CD4-positive, alpha-beta T cell (primary cell): ENCODE measurements at regions not wholly inside any gene's neighbourhood (a gene's known extent, or its start where the extent isn't known, plus 50 kb on each side); places are given as distances from the start of the nearest gene placed in this dataset.

ENCODE experiments used
- ATAC-seq: fragments of 200-7000 bp; cut with Tn5 transposase; one replicate; pipeline ENCODE4 v1.10.0; 2022; ENCODE audit warnings: mild to moderate bottlenecking; ENCODE audit not compliant: poor library complexity
- CTCF ChIA-PET: fragments of 350-600 bp; sonication (Branson Sonifier 250); formaldehyde crosslinking; loops from one replicate; lab custom pipeline; 2021; ENCODE audit warnings: antibody characterized with exemption, inconsistent platforms; lab: Charles Lee
- POLR2A ChIA-PET: fragments of 350-600 bp; sonication (Branson Sonifier 250); formaldehyde crosslinking; loops from one replicate; lab custom pipeline; 2021; ENCODE audit warnings: antibody characterized with exemption, inconsistent platforms; lab: Charles Lee
- DNase-seq, 14 experiments: peaks; one replicate each; pipeline ENCODE4 v3.0.0-alpha.2; 2013 to 2020; ENCODE audit warnings: mixed read lengths in 2 of 14
- H3K27ac ChIP-seq, 2 donors: one replicate each; pipeline versions ENCODE4 v1.5.1 to v1.7.0; 2013; ENCODE audit warnings: low read length in 2 of 2, low read depth in 1 of 2, mild to moderate bottlenecking in 1 of 2
- H3K27me3 ChIP-seq, 2 experiments: 1 replicate in 1 of 2; 2 replicates in 1 of 2; pipeline versions ENCODE4 v1.6.1 to v1.7.0; 2013; ENCODE audit warnings: low read length in 2 of 2, control low read depth in 1 of 2, mild to moderate bottlenecking in 1 of 2, moderate library complexity in 1 of 2; ENCODE audit not compliant: insufficient read depth in 2 of 2, control insufficient read depth in 1 of 2
- H3K36me3 ChIP-seq: one replicate; pipeline ENCODE4 v1.6.1; 2013; ENCODE audit warnings: low read length, control low read depth; ENCODE audit not compliant: insufficient read depth
- H3K4me1 ChIP-seq: one replicate; pipeline ENCODE4 v1.6.1; 2013; ENCODE audit warnings: low read length, control low read depth; ENCODE audit not compliant: insufficient read depth
- H3K4me3 ChIP-seq: one replicate; pipeline ENCODE4 v1.5.1; 2013; ENCODE audit warnings: mild to moderate bottlenecking, low read length, moderate library complexity
- H3K9me3 ChIP-seq, 2 experiments: 1 replicate in 1 of 2; 2 replicates in 1 of 2; pipeline versions ENCODE4 v1.6.1 to v1.7.0; 2013; ENCODE audit warnings: low read length in 2 of 2, mild to moderate bottlenecking in 2 of 2, control low read depth in 1 of 2, moderate library complexity in 1 of 2; ENCODE audit not compliant: control insufficient read depth in 1 of 2, insufficient read depth in 1 of 2
- H3K27ac Mint-ChIP-seq: one replicate; pipeline ENCODE4 v1.8.0; 2020; ENCODE audit warnings: mixed read lengths
- H3K27me3 Mint-ChIP-seq: one replicate; pipeline ENCODE4 v1.8.0; 2021; ENCODE audit warnings: mixed read lengths
- H3K36me3 Mint-ChIP-seq: one replicate; pipeline ENCODE4 v1.8.0; 2021; ENCODE audit warnings: low read depth, mixed read lengths
- H3K4me1 Mint-ChIP-seq: one replicate; pipeline ENCODE4 v1.8.0; 2021; ENCODE audit warnings: low read depth, mixed read lengths
- H3K4me3 Mint-ChIP-seq: one replicate; pipeline ENCODE4 v1.8.0; 2020; ENCODE audit warnings: mild to moderate bottlenecking, mixed read lengths
- H3K9me3 Mint-ChIP-seq: one replicate; pipeline ENCODE4 v1.8.0; 2020; ENCODE audit warnings: mixed read lengths
- CTCF ChIP-seq: fragments of 200-600 bp; IDR thresholded peaks from one replicate; pipeline ENCODE4 v1.8.0; 2022; ENCODE audit warnings: antibody characterized with exemption, mild to moderate bottlenecking
- intact Hi-C, 2 experiments: fragments of 100-400 bp; cut with DNase I in 1 of 2; cut with micrococcal nuclease in 1 of 2; formaldehyde crosslinking; loops; one replicate each; pipeline versions ENCODE4 v1.15.1 to v1.9.0; 2023 to 2025; cut with DNase I, micrococcal nuclease

- Histone ChIP-seq H3K27me3 (no peaks in the 10 kb centered on the region), H3K36me3 (no peaks in the 10 kb centered on the region), H3K27ac (no peak overlapping the region), H3K4me1 (no peaks in the 10 kb centered on the region), H3K4me3 (no peak overlapping the region), H3K9me3 (peaks cover 0 to 5% of the 10 kb centered on the region in 2 experiments)
- H3K4me1 Mint-ChIP-seq = no peaks in the 10 kb centered on the region
- H3K27ac Mint-ChIP-seq = no peak overlapping the region
- ChIA-PET CTCF (no interaction called here), POLR2A (no interaction called here)
- intact Hi-C loops = no loop called here
- no peak for DNase-seq
- no peak overlapping the region for H3K4me3 Mint-ChIP-seq
- H3K9me3 Mint-ChIP-seq = peaks cover 14% of the 10 kb centered on the region
- H3K27me3 Mint-ChIP-seq = no peaks in the 10 kb centered on the region
- ATAC-seq = no peak
- no peaks in the 10 kb centered on the region for H3K36me3 Mint-ChIP-seq
- no peak for TF ChIP-seq CTCF
These were observed 337.5 kb upstream of the TENM3 start for GRCh38 chr4:181905708-181906107.

- H3K27ac Mint-ChIP-seq = no peak overlapping the region
- H3K9me3 Mint-ChIP-seq = peaks cover 17% of the 10 kb centered on the region
- ATAC-seq = no peak
- no peaks in the 10 kb centered on the region for H3K36me3 Mint-ChIP-seq
- no peaks in the 10 kb centered on the region for H3K27me3 Mint-ChIP-seq
- H3K9me3 ChIP-seq = peaks cover 0 to 5% of the 10 kb centered on the region in 2 experiments
- no peaks in the 10 kb centered on the region for H3K4me1 Mint-ChIP-seq
- no peaks in the 10 kb centered on the region for H3K27me3 ChIP-seq
- no peak overlapping the region for H3K27ac ChIP-seq
- CTCF ChIA-PET = no interaction called here
- H3K4me3 Mint-ChIP-seq = no peak overlapping the region
- no peak for DNase-seq
- H3K36me3 ChIP-seq = no peaks in the 10 kb centered on the region
- intact Hi-C loops = no loop called here
- no peaks in the 10 kb centered on the region for H3K4me1 ChIP-seq
- no peak for TF ChIP-seq CTCF
- no peak overlapping the region for H3K4me3 ChIP-seq
- POLR2A ChIA-PET = no interaction called here
These were observed 335.0 kb upstream of the TENM3 start for GRCh38 chr4:181908168-181908567.

- no peaks in the 10 kb centered on the region for H3K36me3 Mint-ChIP-seq
- intact Hi-C loops = no loop called here
These were observed 333.8 kb upstream of the TENM3 start for GRCh38 chr4:181909368-181909767.

More at GRCh38 chr4:181909368-181909767, 333.8 kb upstream of the TENM3 start:
- no peak overlapping the region for H3K4me3 ChIP-seq
- H3K27ac ChIP-seq = no peak overlapping the region
- H3K27me3 Mint-ChIP-seq = no peaks in the 10 kb centered on the region
- DNase-seq (no peak), ATAC-seq (no peak)
- H3K27ac Mint-ChIP-seq = no peak overlapping the region
- no peaks in the 10 kb centered on the region for H3K4me1 ChIP-seq
- POLR2A ChIA-PET = no interaction called here
- H3K36me3 ChIP-seq = no peaks in the 10 kb centered on the region
- CTCF ChIA-PET = no interaction called here
- H3K4me3 Mint-ChIP-seq = no peak overlapping the region
- no peaks in the 10 kb centered on the region for H3K4me1 Mint-ChIP-seq
- H3K9me3 ChIP-seq = peaks cover 5 to 6% of the 10 kb centered on the region in 2 experiments
- no peak for TF ChIP-seq CTCF
- peaks cover 22% of the 10 kb centered on the region for H3K9me3 Mint-ChIP-seq
- no peaks in the 10 kb centered on the region for H3K27me3 ChIP-seq
